Activated CD8-positive, alpha-beta memory T cell treated with anti-CD3 and anti-CD28 coated beads for 24 hours (primary cell): ENCODE measurements at regions not wholly inside any gene's neighbourhood (a gene's known extent, or its start where the extent isn't known, plus 50 kb on each side); places are given as distances from the start of the nearest gene placed in this dataset.

Source experiments
- DNase-seq: peaks from one replicate; pipeline ENCODE4 v3.0.0-alpha.2; 2020

- DNase-seq: no peak
These were observed 210.2 kb upstream of the TNP1 start for GRCh38 chr2:217070043-217070430.

- no peak for DNase-seq
These were observed 209.6 kb upstream of the TNP1 start for GRCh38 chr2:217069263-217070042.

- no peak for DNase-seq
These were observed 208.9 kb upstream of the TNP1 start for GRCh38 chr2:217068677-217069250.

GRCh38 chr2:217067787-217068186 is 207.9 kb upstream of the TNP1 start:
- no peak for DNase-seq

GRCh38 chr2:217066510-217067270 is 206.8 kb upstream of the TNP1 start:
- DNase-seq: no peak

- DNase-seq: no peak
These were observed 206.0 kb upstream of the TNP1 start for GRCh38 chr2:217065695-217066405.

- no peak for DNase-seq
These were observed 205.1 kb upstream of the TNP1 start for GRCh38 chr2:217065012-217065290.

- no peak for DNase-seq
These were observed 204.6 kb upstream of the TNP1 start for GRCh38 chr2:217064234-217065011.

- DNase-seq: no peak
These were observed 203.4 kb upstream of the TNP1 start for GRCh38 chr2:217063238-217063755.

GRCh38 chr2:217062768-217063167 is 202.9 kb upstream of the TNP1 start:
- no peak for DNase-seq

GRCh38 chr2:217061916-217062505 is 202.1 kb upstream of the TNP1 start:
- no peak for DNase-seq

GRCh38 chr2:217060951-217061547 is 201.2 kb upstream of the TNP1 start:
- DNase-seq: no peak

GRCh38 chr2:217060516-217060915 is 200.7 kb upstream of the TNP1 start:
- no peak for DNase-seq

- DNase-seq: no peak
These were observed 199.2 kb upstream of the TNP1 start for GRCh38 chr2:217058791-217059755.

GRCh38 chr2:217057773-217058172 is 197.9 kb upstream of the TNP1 start:
- DNase-seq: no peak

- no peak for DNase-seq
These were observed 195.8 kb upstream of the TNP1 start for GRCh38 chr2:217055624-217056023.

GRCh38 chr2:217054791-217055190 is 194.9 kb upstream of the TNP1 start:
- DNase-seq: no peak

GRCh38 chr2:217052856-217053577 is 193.2 kb upstream of the TNP1 start:
- DNase-seq: no peak

GRCh38 chr2:217051416-217051815 is 191.6 kb upstream of the TNP1 start:
- DNase-seq: no peak

GRCh38 chr2:217049956-217050355 is 190.1 kb upstream of the TNP1 start:
- DNase-seq: no peak
